HepG2 (cell line): ENCODE measurements at regions not wholly inside any gene's neighbourhood (a gene's known extent, or its start where the extent isn't known, plus 50 kb on each side); places are given as distances from the start of the nearest gene placed in this dataset.

Experiments used
- ATAC-seq: fragments of 200-7000 bp; cut with Tn5 transposase; 3 replicates; pipeline ENCODE4 v1.9.1; 2020; ENCODE audit warnings: mild to moderate bottlenecking, moderate library complexity
- BruUV-seq: library from RNA; stranded (reverse); fragments of 400-500 nt; replicated peaks from 2 replicates; lab custom pipeline; 2021; lab: Mats Ljungman, UMichigan
- CTCF ChIA-PET: fragments of 300-600 bp; formaldehyde crosslinking; extraction: SDS; loops from one replicate; lab custom pipeline; 2021; ENCODE audit warnings: low total read pairs, inconsistent platforms, low intra/inter-chr PET ratio; lab: Yijun Ruan, JAX
- POLR2A ChIA-PET: fragments of 350-600 bp; sonication (Branson Sonifier 250); formaldehyde crosslinking; loops from one replicate; lab custom pipeline; 2020; ENCODE audit warnings: antibody characterized with exemption, inconsistent platforms; lab: Yijun Ruan, JAX
- DNase-seq: peaks from one replicate; pipeline ENCODE4 v3.0.0-alpha.2; 2015; ENCODE audit warnings: low spot score
- FAIRE-seq: peaks from 3 replicates; lab custom pipeline; 2011; peaks lifted over from hg19 to GRCh38; lab: Jason Lieb, UNC
- H2AFZ ChIP-seq: one replicate; pipeline ENCODE4 v1.6.1; 2011; ENCODE audit warnings: low read length, inconsistent platforms
- H3K27ac ChIP-seq: fragments of 300-600 bp; 3 replicates; pipeline ENCODE4 v1.8.0; 2011; ENCODE audit warnings: mixed run types, mild to moderate bottlenecking, mixed read lengths, low read length, inconsistent platforms; ENCODE audit not compliant: insufficient read depth; ENCODE audit errors: extremely low read length
- H3K27me3 ChIP-seq, 2 experiments: fragments of 200-600 bp in 1 of 2; 2 replicates in 1 of 2; 3 replicates in 1 of 2; pipeline versions ENCODE4 v1.6.0 to v1.8.0; 2011; ENCODE audit warnings: low read length in 2 of 2, mild to moderate bottlenecking in 2 of 2, moderate library complexity in 2 of 2, inconsistent platforms in 1 of 2; ENCODE audit not compliant: insufficient read depth in 2 of 2, control insufficient read depth in 1 of 2
- H3K36me3 ChIP-seq, 2 experiments: fragments of 200-600 bp in 1 of 2; replicated peaks in 1 of 2; 2 replicates in 1 of 2; 3 replicates in 1 of 2; pipeline versions ENCODE4 v1.5.1 to v1.8.0; 2011; ENCODE audit warnings: low read length in 2 of 2, inconsistent platforms in 1 of 2; ENCODE audit not compliant: insufficient read depth in 2 of 2, control insufficient read depth in 1 of 2
- H3K4me1 ChIP-seq: 2 replicates; pipeline ENCODE4 v1.5.1; 2012; ENCODE audit warnings: low read length, inconsistent platforms; ENCODE audit not compliant: insufficient read depth
- H3K4me2 ChIP-seq: 2 replicates; pipeline ENCODE4 v1.6.0; 2011; ENCODE audit warnings: low read depth, low read length, inconsistent platforms
- H3K4me3 ChIP-seq, 3 experiments: fragments of 200-600 bp in 1 of 3; sonication (generic), shearing (Covaris generic) in 1 of 3; replicated peaks in 1 of 3; 2 replicates each; pipeline ENCODE4 v1.5.1; 2011 to 2016; ENCODE audit warnings: low read length in 3 of 3, inconsistent platforms in 2 of 3, low read depth in 2 of 3, mild to moderate bottlenecking in 2 of 3, control low read depth in 1 of 3, mixed read lengths in 1 of 3; ENCODE audit not compliant: insufficient read depth in 1 of 3
- H3K79me2 ChIP-seq: one replicate; pipeline ENCODE4 v1.6.1; 2011; ENCODE audit warnings: low read length, inconsistent platforms; ENCODE audit not compliant: insufficient read depth
- H3K9ac ChIP-seq: 2 replicates; pipeline ENCODE4 v1.6.0; 2011; ENCODE audit warnings: mild to moderate bottlenecking, low read depth, low read length, inconsistent platforms; ENCODE audit not compliant: insufficient read depth
- H3K9me3 ChIP-seq: 2 replicates; pipeline ENCODE4 v1.5.1; 2012; ENCODE audit warnings: mild to moderate bottlenecking, low read length
- H4K20me1 ChIP-seq: 2 replicates; pipeline ENCODE4 v1.6.0; 2011; ENCODE audit warnings: inconsistent platforms, mild to moderate bottlenecking, low read length, moderate library complexity; ENCODE audit not compliant: insufficient read depth
- DZIP1 ChIP-seq: sonication (generic); formaldehyde crosslinking; IDR thresholded peaks from 2 replicates; pipeline ENCODE4 v1.5.0; 2020; ENCODE audit warnings: mild to moderate bottlenecking, missing genetic modification reagents
- HDAC6 ChIP-seq: fragments of 200-600 bp; sonication (generic); IDR thresholded peaks from 2 replicates; pipeline ENCODE4 v1.7.0; 2017; ENCODE audit warnings: mild to moderate bottlenecking, antibody characterized with exemption, low read length, low read depth
- HOXA9 ChIP-seq: sonication (generic); formaldehyde crosslinking; IDR thresholded peaks from 2 replicates; pipeline ENCODE4 v1.8.1; 2022; ENCODE audit warnings: missing genetic modification reagents, mild to moderate bottlenecking, moderate library complexity, borderline replicate concordance
- THYN1 ChIP-seq: sonication (generic); formaldehyde crosslinking; IDR thresholded peaks from 2 replicates; pipeline ENCODE4 v1.8.1; 2023; ENCODE audit warnings: low read depth, mild to moderate bottlenecking, moderate library complexity, missing genetic modification reagents, borderline replicate concordance
- TP53 ChIP-seq: sonication (generic); formaldehyde crosslinking; conservative IDR thresholded peaks from 2 replicates; pipeline ENCODE4 v1.4.0; 2020; ENCODE audit warnings: missing genetic modification reagents
- ZNF557 ChIP-seq: sonication (generic); formaldehyde crosslinking; IDR thresholded peaks from 2 replicates; pipeline ENCODE4 v1.4.0; 2020; ENCODE audit warnings: missing genetic modification reagents
- WGBS: methylation state at CpG from one replicate; pipeline ENCODE4 v1.1.6; 2017; ENCODE audit warnings: low lambda C conversion rate; 5-methylcytosine and 5-hydroxymethylcytosine counted together
- in situ Hi-C: cut with HindIII; loops from 2 replicates; pipeline ENCODE4 v1.10.0; 2017; ENCODE audit warnings: low pct_unique_long_range_greater_than_20kb; ENCODE audit not compliant: extremely low pct_ligation_motif_present
- intact Hi-C: fragments of 100-400 bp; cut with micrococcal nuclease; formaldehyde crosslinking; loops from one replicate; pipeline ENCODE4 v1.10.0; 2022; ENCODE audit not compliant: unreplicated experiment

GRCh38 chr5:99378443-99378842 is 449.6 kb upstream of the CHD1 start:
- H4K20me1 ChIP-seq, result no peaks in the 10 kb centered on the region
- whole genome bisulfite sequencing, result 0% methylated on average over 2 of the region's 2 CpGs
- H3K79me2 ChIP-seq, result no peaks in the 10 kb centered on the region
- peaks cover 16% of the 10 kb centered on the region for H3K9me3 ChIP-seq
- POLR2A ChIA-PET, result no interaction called here
- in situ Hi-C loops (no loop called here), intact Hi-C loops (no loop called here)
- TF ChIP-seq TP53, result no peak
- no peak for TF ChIP-seq DZIP1 (CRISPR knock-in tag)
- no peak for TF ChIP-seq THYN1 (CRISPR knock-in tag)
- no peak for TF ChIP-seq ZNF557
- no peak for TF ChIP-seq HOXA9
- no peak for TF ChIP-seq HDAC6
- no peak for DNase-seq
- FAIRE-seq, result no peak
- no peaks in the 10 kb centered on the region for H3K36me3 ChIP-seq
- no peak for ATAC-seq
- no peak overlapping the region for H3K9ac ChIP-seq
- no peaks in the 10 kb centered on the region for H3K27me3 ChIP-seq
- no peak overlapping the region for H2AFZ ChIP-seq
- BruUV-seq, result no TSS peak
- H3K4me1 ChIP-seq, result no peaks in the 10 kb centered on the region
- CTCF ChIA-PET, result no interaction called here
- no peak overlapping the region for H3K27ac ChIP-seq
- H3K4me2 ChIP-seq, result no peak overlapping the region
- H3K4me3 ChIP-seq, result no peak overlapping the region
